ENCODE measurements at regions not wholly inside any gene's neighbourhood (a gene's known extent, or its start where the extent isn't known, plus 50 kb on each side); places are given as distances from the start of the nearest gene placed in this dataset.

- POLR2A ChIA-PET, result no interaction called here
- Histone ChIP-seq H2AFZ (ENCODE audit: low read depth, low read length, poor library complexity, severe bottlenecking) (no peak overlapping the region), H3K4me2 (ENCODE audit: low read length) (no peak overlapping the region), H3K4me3 (replicated peaks in 1 of 2; ENCODE audit: low read depth in 1 of 2, low read length in 2 of 2) (no peak overlapping the region), H3K79me2 (ENCODE audit: insufficient read depth, low read length) (no peaks in the 10 kb centered on the region), H4K20me1 (ENCODE audit: insufficient read depth) (no peaks in the 10 kb centered on the region), H3K9me2 (ENCODE audit: insufficient read depth) (no peaks in the 10 kb centered on the region), H3K27ac (ENCODE audit: low read depth, low read length) (no peak overlapping the region), H3K4me1 (ENCODE audit: control insufficient read depth in 1 of 2, insufficient read depth in 2 of 2, low read length in 2 of 2) (no peaks in the 10 kb centered on the region), H3K9me3 (ENCODE audit: control insufficient read depth in 1 of 2, insufficient read depth in 1 of 2, low read depth in 1 of 2, low read length in 2 of 2) (no peaks in the 10 kb centered on the region), H3K27me3 (ENCODE audit: insufficient read depth, low read length) (no peaks in the 10 kb centered on the region), H3K9ac (ENCODE audit: low read length) (no peak overlapping the region), H3K36me3 (ENCODE audit: control insufficient read depth in 1 of 2, insufficient read depth in 2 of 2, low read length in 2 of 2) (no peaks in the 10 kb centered on the region)
- no peak for DNase-seq (ENCODE audit: low read depth, low spot score)
- ATAC-seq, result no peak
- CTCF ChIA-PET, result no interaction called here
- no TSS peak for BruUV-seq (replicated peaks)
- no peak for TF ChIP-seq SIN3A (IDR thresholded peaks at IDR 0.05; ENCODE audit: low read depth)
- no peak for TF ChIP-seq POLR2A (IDR thresholded peaks at IDR 0.05; ENCODE audit: borderline replicate concordance, extremely low read depth, insufficient read depth, insufficient read length)
- TF ChIP-seq SP1 (IDR thresholded peaks at IDR 0.05; ENCODE audit: low read depth), result no peak
- no peak for TF ChIP-seq MAX (IDR thresholded peaks at IDR 0.05)
- TF ChIP-seq FOSL1 (IDR thresholded peaks at IDR 0.05; ENCODE audit: low read depth), result no peak
- no peak for TF ChIP-seq EZH2phosphoT487 (IDR thresholded peaks at IDR 0.05; ENCODE audit: borderline replicate concordance)
- no peak for TF ChIP-seq CTCF (IDR thresholded peaks at IDR 0.05 in 2 of 3, conservative IDR thresholded peaks at IDR 0.05 in 1 of 3; ENCODE audit: borderline replicate concordance in 1 of 3, insufficient read depth in 1 of 3, low read depth in 2 of 3, low read length in 2 of 3)
- no peak for TF ChIP-seq REST (IDR thresholded peaks at IDR 0.05; ENCODE audit: low read depth)
- TF ChIP-seq RAD21 (IDR thresholded peaks at IDR 0.05; ENCODE audit: low read depth), result no peak
- no peak for TF ChIP-seq CEBPB (IDR thresholded peaks at IDR 0.05; ENCODE audit: low read depth)
- TF ChIP-seq ZNF274 (IDR thresholded peaks at IDR 0.05; ENCODE audit: low read depth, low read length), result no peak
- no peak for TF ChIP-seq EGR1 (IDR thresholded peaks at IDR 0.05; ENCODE audit: low read depth)
- TF ChIP-seq CBX3 (IDR thresholded peaks at IDR 0.05; ENCODE audit: low read depth), result no peak
- no peak for TF ChIP-seq ATF3 (IDR thresholded peaks at IDR 0.05)
- no peak for TF ChIP-seq JUND (IDR thresholded peaks at IDR 0.05)
- TF ChIP-seq EZH2 (IDR thresholded peaks at IDR 0.05), result no peak
- TF ChIP-seq POLR2AphosphoS5 (IDR thresholded peaks at IDR 0.05; ENCODE audit: low read depth, low read length), result no peak
- no peak for TF ChIP-seq YY1 (IDR thresholded peaks at IDR 0.05; ENCODE audit: extremely low read depth, insufficient replicate concordance, low read depth, low read length)
- no peak for TF ChIP-seq ZBTB33 (IDR thresholded peaks at IDR 0.05; ENCODE audit: extremely low read depth, insufficient replicate concordance, low read length)
- no peak for TF ChIP-seq TCF7L2 (IDR thresholded peaks at IDR 0.05; ENCODE audit: borderline replicate concordance, extremely low read depth, insufficient read depth, insufficient read length)
- RAD21 ChIA-PET (ENCODE audit: low non-redundant PET in 1 of 2, low total read pairs in 2 of 2, uncharacterized antibody in 2 of 2, unreplicated experiment in 2 of 2), result no interaction called here
- intact Hi-C loops (cut with micrococcal nuclease), result no loop called here
Observed at GRCh38 chr5:9739135-9739534, 109.0 kb upstream of the TAS2R1 start.
